GM21423 (cell line): ENCODE measurements at regions not wholly inside any gene's neighbourhood (a gene's known extent, or its start where the extent isn't known, plus 50 kb on each side); places are given as distances from the start of the nearest gene placed in this dataset.
"Not testable (repeated sequence)": the region's sequence is repeated elsewhere in the genome, so short reads cannot be mapped to it uniquely, and the experiment has no call there.

Source experiments
- ATAC-seq: cut with Tn5 transposase; IDR thresholded peaks from one replicate; pipeline ENCODE4 v1.9.1; 2021; ENCODE audit warnings: mild to moderate bottlenecking, moderate library complexity; ENCODE audit not compliant: unreplicated experiment

DNA sequence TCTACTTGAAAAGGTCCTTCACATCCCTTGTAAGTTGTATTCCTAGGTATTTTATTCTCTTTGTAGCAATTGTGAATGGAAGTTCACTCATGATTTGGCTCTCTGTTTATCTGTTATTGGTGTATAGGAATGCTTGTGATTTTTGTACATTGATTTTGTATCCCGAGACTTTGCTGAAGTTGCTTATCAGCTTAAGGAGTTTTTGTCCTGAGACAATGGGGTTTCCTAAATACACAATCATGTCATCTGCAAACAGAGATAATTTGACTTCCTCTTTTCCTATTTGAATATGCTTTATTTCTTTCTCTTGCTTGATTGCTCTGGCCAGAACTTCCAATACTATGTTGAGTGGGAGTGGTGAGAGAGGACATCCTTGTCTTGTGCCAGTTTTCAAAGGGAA is 69.8 kb upstream of the MYRIP start:
- not testable (repeated sequence) for ATAC-seq

DNA sequence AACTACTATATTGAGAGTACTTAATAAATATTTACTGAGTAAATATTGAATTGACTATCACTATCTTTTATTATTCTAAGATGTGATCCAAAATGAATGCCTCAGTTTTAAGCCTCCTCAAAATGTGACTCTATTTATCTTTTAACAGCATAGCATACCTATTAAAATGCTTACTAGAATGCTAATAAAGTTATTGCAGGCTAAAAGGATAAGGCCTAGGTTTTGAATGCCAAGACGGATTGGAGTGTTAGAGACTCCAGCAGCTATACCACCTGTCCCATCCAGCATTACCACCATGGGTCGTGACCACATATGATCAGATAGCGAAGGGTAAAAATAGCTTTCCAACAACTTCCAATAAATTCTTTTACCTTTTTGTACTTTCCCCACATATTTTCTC is 64.7 kb upstream of the MYRIP start:
- no peak for ATAC-seq

DNA sequence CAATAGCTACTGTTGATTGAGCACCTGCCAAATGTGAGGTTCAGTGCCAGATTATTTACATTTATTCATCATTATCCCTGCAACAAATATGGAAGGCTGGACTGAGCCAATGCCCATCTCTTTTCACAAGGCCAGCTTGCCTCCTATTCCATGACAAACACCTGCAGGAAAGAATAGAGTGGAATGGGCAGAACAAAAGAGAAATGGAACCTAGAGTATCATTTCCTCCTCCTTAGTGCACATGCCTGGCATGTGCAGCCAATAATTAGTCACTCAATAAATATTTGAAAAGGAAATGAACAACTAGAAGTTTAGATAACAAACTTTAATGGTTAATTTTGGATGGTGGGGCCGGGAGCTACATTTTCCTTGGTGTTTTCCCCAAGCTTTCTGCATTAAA is 61.4 kb upstream of the MYRIP start:
- no peak for ATAC-seq

DNA sequence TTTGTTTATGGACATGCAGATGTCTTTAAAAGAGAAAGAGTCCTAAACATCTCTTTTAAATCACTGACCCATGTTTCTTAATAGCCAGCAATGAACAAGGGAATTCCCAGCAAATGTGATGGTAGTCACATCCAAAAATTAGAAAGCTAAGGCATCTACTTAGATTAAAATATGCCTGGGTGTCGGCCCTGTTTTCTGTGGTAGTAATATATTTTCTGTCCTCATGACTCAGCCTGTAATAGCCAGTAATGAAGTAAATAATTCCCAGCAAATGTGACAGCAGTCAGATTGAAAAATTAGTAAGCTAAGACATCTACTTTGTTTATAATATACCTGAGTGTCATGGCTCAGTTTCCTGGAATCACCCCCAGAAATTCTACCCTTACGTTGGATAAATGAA is 60.6 kb upstream of the MYRIP start:
- no peak for ATAC-seq

DNA sequence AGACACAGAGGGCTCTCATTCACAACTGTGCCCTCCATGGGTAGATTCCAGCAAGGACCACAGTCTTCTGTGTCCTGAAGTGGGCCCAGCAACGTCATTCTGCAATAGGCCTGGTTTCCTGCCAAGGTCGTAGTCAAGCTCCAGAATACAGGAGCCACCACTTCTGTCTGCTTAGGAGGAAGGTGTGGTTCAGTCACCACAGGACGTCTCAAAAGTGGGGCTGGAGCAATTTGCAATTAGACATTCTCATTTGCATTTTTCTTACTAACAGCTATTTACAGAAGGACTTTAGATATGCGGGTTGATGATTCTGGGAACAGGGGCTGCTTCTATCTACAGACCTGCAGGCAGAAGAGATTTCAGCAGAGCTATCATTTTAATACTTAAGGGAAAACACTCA is 58.7 kb upstream of the MYRIP start:
- ATAC-seq: no peak

DNA sequence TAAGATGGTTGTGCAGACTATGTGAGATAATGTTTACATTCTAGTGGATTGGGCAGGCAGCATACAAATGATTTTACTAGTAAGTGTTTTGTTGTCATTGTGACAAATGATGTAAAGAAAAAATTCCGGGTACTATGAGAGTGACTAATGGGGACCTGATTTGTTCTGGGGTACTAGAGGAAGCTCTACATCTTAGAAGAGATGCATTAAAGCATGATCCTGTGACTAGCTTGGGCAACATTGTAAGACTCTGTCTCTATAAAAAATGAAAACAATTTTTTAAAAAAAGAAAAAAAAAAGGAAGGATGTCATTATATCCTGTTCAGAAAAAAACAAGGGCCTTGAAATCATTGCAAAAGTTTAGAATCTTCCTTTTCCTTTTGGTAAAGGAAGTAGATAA is 58.1 kb upstream of the MYRIP start:
- no peak for ATAC-seq

DNA sequence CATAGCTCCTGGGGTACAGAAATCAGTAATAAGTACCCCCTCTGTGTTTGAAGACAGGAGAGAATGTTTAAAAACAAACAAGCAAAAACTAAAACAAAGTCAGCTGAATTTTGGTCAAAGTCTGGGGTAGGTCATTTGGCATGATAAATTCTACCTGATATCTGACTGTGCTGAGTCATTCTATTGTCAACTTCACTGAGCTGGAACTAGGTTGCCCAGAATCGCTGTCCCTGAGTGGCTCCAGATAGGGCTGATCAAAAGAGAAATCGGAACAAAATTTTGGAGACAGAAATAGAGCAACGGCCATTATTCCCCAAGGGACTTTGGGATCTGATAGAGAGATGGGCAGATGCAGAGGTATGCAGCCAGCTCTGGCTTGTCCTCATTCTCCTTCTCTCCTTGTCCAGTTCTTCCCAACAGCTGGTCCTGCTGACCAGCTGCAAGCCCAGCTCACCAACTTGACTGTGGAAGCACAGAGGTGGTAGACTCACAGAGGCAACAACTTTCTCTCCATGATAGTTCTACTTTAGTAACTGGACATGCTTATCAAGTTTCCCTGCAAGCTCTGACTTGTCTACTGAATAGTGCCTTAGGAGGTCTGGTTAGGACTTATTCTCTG is 57.3 kb upstream of the MYRIP start:
- ATAC-seq: no peak

DNA sequence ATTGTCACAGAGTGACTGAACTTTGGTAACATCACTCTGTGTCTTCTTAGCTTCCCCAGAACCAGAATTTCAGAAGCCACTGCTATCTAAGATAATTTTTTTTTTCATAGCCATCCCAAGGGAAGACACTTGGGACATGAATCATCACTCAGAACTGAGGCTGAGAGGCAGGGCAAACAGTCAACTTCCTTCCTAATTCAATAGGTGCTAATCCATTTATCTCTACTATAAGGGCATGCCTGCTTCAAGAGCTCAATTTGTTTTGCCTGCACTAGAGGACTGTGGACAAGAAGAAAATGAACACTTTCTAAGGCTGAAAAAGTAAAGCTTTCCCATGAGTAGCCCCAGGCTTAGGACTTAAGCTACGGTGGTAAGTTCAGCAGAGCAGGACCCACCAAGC is 56.7 kb upstream of the MYRIP start:
- no peak for ATAC-seq

DNA sequence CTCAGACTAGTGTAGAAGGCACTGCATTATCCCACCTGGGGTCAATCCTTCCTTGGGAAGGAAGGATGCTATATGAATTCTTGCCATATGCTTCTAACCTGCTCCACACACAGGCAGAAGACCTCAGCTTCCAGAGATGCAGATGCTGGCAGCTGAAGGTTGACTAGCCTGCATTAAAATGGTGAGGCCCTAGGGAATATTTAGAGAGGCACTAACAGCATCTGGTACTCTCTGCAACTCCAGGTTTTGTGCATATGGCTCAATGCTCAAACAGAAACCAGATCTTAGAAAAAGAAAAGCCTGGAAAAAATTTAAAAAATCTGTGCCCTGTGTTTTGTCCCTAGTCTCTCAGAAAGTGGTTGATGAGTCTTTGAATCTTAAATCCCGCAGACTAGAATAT is 56.0 kb upstream of the MYRIP start:
- ATAC-seq: no peak

DNA sequence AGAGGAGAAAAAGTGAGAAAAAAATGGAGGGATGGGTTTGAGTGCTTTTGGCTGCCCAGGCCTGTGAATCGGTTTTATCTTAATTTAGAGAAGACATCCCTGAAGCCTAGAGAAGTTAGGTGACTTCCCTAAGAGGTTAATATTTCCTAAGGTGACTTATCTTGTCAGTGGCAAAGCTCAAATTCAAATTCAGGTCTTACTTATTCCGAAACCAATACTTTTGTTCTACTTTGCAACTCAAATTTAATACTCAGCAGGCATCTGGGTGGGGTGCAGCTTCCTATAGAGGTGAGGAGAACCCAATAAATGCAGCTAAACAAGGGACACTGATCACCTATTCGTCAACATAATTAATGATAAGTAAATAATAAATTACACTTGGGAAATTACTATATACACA is 54.9 kb upstream of the MYRIP start:
- peak; percentile 56 for ATAC-seq

DNA sequence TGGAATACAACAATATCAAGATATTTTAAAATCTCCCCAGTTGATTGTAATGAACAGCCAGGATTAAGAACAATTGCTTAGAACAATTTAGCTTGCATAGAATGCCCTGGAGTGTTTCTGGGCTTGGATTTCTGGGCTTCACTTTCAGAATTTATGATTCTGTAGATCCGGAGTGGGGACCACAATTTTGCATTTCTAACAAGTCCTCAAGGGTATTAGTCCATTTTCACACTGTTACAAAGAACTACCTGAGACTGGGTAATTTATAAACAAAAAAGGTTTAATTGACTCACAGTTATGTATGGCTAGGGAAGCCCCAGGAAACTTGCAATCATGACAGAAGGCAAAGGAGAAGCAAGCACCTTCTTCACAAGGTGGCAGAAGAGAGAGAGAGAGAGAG is 54.3 kb upstream of the MYRIP start:
- no peak for ATAC-seq

DNA sequence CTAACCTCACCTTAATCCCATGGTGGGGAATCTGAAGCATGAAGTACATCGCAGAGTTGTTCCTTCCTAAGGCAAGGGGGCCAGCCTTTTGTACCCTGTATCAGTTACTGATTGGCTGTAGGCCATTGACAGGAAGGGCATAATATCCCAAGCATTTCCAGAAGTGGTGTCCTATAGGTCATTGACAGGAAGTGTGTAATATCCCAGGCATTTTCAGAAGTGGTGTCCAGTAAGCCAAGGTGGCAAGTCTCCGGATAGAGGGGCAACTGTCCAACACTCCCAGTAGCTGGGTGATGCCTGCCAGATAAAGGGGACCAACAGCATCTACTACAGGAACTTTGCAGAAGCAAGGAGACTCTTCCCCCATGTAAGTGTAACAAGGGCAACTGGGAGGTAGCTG is 52.1 kb upstream of the MYRIP start:
- no peak for ATAC-seq
